Stimulated activated CD4-positive, alpha-beta T cell treated with anti-CD3 and anti-CD28 coated beads, Interleukin-4, amount 100 ng/mL, for 24 hours (primary cell): ENCODE measurements at regions not wholly inside any gene's neighbourhood (a gene's known extent, or its start where the extent isn't known, plus 50 kb on each side); places are given as distances from the start of the nearest gene placed in this dataset.
"Not testable (repeated sequence)": the region's sequence is repeated elsewhere in the genome, so short reads cannot be mapped to it uniquely, and the experiment has no call there.

Experiments used
- DNase-seq: peaks from one replicate; pipeline ENCODE4 v3.0.0-alpha.2; 2020

DNA sequence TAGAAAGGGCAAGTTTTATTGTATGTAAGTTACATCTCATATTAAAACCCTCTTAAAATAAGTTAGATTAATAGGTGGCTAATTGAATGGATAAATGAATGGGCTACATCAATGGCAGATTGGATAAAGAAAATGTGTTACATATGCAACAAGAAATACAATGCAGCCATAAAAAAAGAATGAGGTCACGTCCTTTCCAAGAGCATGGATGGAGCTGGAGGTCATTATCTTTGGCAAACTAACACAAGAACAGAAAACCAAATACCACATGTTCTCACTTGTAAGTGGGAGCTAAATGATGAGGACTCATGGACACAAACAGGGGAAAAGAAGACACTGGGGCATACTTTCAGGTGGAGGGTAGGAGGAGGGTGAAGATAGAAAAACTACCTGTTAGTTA lies 182.2 kb upstream of the GNAI1 start:
- no peak for DNase-seq

DNA sequence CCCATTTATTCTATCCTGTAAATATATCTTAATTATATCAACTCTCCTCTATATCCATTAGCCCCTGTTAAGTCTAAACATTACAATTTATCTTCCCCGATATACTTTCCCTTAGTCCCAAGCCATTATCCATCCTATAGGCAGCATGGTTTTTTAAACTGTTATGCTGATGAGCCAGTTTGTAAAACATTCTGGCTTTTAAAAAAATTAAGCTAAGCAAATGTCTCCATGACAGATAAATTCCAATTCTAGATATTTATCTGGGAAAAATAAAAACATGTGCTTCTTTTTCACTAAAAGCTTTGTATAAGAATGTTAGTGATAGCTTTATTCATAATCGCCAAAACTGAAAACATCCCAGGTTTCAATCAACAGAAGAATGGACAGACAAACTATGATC lies 183.2 kb upstream of the GNAI1 start:
- no peak for DNase-seq

DNA sequence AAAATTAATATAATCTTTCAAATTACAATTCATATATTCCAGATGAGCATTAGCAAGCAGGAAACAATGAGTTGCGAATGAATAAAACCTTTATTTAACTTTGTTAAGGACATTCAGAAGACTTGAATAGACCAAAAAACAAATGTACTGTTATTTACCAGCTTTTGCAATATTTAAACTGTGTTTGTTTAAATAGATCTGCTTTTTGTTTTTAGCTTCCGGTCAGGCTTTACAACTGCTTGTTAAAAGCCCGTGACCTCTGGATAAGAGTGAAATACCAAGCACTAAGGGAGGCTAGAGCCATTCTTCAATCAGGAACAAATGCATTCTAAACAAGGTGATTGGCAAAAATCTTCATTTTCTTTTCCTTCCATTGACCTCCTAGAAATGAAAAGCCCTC lies 184.9 kb upstream of the GNAI1 start:
- DNase-seq = no peak

DNA sequence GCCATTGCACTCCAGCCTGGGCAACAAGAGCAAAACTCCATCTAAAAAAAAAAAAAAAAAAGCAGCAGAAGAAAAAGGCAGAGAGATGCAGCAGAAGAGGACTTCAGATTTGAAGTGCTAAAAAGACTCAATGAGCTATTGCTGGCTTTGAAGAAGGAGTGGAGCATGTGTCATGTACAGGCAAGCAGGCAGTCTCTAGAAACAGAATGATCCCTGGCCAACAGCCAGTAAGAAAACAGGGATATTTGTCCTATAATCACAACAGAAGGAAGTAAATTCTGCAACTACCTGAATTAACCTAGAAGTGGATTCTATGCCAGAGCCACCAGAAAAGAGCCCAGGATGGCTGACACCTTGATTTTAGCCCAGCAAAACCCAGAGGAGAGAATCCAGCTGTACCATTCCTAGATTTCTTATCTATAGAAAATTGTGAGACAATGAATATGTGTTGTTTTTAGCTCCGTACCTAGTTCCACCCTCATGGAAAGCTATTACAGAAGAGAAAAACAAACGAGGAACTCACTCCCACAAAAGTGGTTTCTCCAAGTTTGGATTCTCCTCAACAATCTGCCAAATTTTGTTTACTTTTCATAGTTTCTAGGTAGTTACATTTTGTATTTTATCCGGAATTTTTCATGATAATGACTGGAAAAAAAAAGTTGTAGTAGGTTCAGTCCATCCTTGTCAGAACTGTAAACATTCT lies 198.2 kb upstream of the GNAI1 start:
- DNase-seq = no peak

DNA sequence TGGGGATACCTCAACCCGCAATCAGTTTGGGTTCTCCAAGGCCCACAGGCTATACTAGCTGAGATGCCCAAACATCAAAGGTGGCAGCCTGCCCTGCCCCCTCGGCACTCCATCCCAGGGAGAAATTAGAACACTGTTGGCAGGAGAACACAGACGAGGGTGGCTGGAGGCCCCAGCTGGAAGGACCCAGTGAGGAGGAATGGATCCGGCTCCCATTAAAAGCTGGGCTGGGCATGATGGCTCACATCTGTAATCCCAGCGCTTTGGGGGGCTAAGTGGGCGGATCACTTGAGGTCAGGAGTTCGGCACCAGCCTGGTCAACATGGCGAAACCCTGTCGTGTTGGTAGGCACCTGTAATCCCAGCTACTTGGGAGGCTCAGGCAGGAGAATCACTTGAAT lies 199.9 kb upstream of the GNAI1 start:
- DNase-seq = no peak

DNA sequence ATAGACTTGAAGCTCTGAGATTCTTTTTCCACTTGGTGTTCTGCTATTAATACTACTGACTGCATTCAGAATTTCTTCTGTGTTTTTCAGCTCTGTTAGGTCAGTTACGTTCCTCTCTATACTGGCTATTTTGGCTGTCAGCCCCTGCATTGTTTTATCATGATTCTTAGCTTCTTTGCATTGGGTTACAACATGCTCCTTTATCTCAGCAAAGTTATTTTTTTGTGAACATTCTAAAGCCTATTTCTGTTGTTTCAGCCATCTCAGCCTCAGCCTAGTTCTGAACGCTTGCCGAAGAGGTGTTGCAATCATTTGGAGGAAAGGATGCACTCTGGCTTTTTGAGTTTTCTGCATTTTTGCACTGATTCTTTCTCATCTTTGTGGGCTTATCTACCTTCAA lies 201.5 kb upstream of the GNAI1 start:
- no peak for DNase-seq

DNA sequence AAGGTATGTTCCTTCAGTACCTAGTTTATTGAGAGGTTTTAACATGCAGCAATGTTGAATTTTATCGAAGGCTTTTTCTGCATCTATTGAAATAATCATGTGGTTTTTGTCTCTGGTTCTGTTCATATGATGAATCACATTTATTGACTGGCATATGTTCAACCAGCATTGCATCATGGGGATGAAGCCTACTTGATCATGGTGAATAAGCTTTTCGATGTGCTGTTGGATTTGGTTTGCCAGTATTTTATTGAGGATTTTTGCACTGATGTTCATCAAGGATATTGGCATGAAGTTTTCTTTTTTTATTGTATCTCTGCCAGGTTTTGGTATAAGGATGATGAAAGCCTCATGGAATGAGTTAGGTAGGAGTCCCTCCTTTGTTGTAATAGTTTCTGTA lies 204.0 kb upstream of the GNAI1 start:
- DNase-seq = no peak

DNA sequence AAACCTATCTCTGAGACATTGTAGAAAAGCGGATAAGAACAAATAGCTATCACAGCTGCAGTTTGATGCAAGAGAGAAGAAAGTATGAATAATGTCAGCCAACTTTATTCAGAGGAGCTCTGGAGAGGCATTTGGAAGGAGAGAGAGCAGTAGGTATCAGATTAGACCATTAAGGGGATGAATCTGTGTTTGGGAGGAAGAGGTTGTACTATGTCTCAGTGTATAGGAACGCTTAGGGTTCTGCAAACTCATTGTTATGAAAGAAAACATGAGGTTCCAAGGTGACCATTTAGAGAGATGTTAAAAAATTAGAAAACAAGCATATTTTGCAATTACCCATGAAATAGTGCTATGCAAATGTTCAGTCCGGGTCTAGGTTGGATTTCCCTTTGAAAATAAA lies 207.5 kb upstream of the GNAI1 start:
- no peak for DNase-seq

DNA sequence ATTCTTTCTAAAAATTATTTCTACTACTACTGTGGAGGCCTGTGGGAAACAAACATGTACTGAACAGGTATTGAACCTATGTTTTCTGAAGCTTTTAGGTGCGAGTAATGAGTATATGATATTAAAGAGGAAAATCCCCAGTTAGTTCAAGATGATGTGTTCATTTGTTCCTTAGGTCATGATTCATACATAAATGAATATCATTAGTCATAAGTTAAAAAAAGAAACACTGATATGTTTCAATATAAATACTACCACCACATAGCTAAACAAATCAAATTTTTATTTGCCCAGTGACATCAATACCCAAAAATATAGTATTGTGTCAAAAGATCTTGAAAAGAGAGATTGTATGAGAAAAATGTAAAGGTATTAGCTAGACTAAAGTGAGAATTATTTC lies 210.7 kb upstream of the GNAI1 start:
- DNase-seq = no peak

DNA sequence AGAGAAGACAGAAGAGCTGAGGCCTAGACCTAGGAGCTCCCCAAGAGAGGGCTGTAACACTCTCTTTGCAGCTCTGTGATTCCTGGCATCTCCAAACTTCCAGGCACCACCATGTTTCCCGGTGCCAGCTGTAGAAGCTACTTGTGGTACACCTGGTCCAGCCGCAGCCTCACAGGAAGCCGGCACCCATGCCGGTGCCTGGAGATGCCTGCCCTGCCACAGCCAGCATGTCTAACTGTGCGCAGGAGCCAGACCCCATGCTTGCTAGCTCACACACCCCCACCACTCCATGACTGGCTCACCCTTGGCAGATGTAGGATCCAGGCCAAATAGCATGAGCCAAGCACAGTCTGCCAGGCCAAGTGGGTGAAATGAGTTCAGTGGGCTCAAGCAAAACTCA lies 211.7 kb upstream of the GNAI1 start:
- no peak for DNase-seq

DNA sequence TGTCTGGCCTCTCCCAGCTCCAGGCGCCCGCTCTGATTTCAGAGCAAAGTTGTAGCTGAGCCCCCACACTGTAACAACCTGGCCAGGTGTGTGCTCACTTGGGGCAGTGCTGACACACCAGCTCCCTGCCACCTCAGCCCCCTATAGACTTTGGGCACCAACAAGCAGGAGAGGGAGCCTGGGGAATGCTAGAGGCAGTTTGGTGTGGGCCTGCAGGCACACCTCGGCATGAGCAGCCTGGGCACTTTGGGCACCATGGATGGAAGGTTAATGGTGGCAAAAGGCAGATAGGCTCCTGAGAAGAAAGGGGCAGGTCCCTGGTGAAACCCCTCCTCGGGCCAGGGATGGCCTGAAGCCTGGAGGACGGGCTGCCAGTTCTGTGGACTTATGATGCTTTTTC lies 212.7 kb upstream of the GNAI1 start:
- DNase-seq = no peak

DNA sequence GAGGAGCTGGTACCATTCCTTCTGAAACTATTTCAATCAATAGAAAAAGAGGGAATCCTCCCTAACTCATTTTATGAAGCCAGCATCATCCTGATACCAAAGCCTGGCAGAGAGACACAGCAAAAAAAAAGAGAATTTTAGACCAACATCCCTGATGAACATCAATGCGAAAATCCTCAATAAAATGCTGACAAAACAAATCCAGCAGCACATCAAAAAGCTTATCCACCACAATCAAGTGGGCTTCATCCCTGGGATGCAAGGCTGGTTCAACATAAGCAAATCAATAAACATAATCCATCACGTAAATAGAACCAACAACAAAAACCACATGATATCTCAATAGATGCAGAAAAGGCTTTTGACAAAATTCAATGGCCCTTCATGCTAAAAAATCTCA lies 216.0 kb upstream of the GNAI1 start:
- DNase-seq = not testable (repeated sequence)

DNA sequence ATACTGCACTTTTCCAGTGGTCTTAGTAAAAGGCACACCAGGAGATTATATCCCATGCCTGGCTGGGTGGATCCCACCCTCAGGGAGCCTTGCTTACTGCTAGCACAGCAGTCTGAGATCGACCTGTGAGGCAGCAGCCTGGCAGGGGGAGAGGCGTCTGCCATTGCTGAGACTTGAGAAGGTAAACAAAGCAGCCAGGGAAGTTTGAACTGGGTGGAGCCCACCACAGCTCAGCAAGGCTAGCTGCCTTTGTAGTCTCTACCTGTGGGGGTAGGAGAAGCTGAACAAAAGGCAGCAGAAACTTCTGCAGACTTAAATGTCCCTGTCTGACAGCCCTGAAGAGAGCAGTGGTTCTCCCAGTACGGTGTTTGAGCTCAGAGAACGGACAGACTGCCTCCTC lies 219.3 kb upstream of the GNAI1 start:
- DNase-seq = not testable (repeated sequence)

DNA sequence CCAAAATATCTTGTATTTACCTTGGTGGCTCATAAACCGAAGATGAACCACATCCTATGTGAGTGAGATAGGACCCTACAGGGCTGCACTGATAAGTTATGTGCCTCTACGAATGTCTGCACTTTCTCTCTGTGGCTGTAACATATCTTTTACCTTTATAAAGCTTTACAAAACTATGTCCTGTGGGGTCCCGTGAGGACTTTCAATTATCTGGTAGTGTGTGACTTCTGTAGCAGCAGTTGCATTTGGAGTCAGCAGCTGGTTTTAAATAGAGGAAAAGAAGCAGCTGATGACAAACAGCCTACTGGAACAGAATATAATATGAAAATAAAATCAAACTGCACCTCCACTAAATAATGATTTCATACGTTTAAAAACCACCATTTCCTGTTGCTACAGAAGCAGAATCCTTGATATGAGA lies 222.4 kb upstream of the GNAI1 start:
- no peak for DNase-seq

DNA sequence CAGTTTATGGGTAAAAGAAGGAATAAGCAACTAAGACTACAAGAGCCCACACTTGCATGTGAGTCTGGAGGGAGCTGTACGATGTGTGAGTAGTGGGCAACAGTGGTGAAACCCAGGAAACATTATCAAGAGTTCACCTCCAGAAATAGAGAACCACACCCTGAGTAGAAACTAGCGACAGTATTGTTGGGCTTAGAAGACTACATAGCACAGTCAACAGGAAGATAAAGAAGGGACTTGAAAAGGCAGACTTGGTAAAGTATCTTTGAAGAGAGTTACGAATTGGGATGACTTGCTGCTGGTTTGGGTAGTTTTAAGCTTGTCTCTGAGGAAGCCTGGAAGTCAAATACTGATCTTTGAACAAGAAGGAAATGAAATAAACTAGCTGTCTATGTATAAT lies 223.2 kb upstream of the GNAI1 start:
- no peak for DNase-seq

DNA sequence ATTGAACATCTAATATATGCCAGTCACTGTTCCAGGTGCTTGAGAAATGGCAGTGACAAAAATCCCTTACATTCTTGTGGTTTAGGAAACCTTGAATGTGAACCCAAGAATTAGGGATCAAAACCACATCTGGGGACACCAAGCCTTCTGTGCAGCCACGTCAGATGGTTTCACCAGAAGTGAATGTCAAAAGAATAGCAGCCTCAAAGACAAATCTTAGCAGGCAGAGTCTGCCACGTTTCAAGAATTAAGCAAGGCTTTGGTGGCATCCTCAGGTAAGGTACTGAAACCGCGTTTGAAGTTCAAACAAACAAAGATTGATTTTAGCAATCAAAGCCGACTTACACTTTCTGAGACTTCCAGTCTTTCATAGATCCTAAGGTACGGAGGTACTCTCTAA lies 225.5 kb upstream of the GNAI1 start:
- DNase-seq = no peak

DNA sequence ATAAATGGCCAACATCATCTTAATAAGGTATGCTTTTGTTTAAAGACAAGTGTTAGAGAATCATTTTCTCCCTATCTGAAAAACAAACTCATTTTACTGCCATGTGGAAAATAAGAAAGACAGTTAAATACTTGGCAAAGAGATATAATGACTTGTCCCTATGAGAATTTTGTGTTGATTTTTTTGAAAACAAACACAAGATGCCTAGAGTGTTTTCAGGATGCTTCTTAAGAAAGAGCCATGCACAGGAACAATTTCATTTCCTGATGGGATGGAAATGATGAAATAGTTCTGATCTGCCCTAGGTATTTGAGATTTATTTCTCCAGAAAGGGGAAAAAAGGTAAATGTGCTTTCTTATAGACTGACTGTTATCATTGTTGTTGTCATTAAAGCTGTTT lies 237.5 kb upstream of the GNAI1 start:
- no peak for DNase-seq

DNA sequence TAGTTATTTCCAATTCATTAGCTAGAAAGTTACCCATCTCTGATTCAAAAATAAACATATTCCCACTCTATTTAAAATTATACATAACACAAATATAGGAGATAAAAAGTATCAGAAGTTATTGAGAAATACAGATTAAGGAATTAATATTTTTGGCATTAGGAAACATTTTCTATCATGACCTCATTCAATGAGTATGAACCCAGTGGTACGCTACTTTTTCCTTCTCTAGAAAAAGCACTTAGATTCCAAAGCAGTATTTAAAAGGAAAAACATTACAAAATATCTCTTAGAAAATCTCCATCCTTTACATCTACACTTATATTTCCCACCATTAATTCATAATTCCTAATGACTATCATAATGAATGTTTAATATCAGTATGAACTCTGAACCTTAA lies 240.6 kb upstream of the GNAI1 start:
- no peak for DNase-seq

DNA sequence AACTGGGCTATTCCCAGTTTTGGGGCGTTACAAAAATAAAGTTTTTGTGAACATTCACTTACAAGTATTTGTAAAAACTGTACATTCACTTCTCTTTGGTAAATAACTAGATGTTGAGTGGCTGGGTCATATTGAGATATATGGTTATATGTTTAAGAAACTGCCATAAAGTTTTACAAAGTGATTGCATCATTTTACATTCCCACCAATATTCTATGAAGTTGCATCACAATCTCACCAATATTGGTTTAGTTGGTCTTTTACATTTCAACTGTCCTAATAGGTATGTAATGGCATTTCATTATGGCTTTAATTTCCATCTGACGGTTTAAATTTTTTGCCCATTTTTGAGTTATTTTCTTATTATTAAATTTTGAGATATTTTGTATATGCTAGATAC lies 251.7 kb upstream of the GNAI1 start:
- DNase-seq = no peak

DNA sequence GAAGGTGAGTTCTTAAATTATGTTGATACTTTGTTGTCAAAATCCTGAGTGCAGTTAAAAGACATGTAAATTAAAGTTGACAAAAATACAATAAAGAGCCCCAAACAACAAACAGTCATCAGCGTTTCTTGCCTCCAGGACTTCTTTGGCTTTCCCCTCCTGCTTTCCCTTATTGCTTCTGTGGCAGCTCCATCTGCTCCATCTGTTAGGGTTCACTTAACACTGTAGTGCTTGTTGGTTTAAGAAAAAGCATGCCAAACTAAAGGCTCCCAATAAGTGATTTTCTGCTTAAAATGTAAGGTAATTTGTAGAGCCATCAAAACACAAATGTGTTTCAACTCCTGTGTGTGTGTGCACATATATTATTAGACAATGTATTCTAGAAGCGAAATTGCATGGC lies 254.3 kb upstream of the GNAI1 start:
- DNase-seq = no peak

DNA sequence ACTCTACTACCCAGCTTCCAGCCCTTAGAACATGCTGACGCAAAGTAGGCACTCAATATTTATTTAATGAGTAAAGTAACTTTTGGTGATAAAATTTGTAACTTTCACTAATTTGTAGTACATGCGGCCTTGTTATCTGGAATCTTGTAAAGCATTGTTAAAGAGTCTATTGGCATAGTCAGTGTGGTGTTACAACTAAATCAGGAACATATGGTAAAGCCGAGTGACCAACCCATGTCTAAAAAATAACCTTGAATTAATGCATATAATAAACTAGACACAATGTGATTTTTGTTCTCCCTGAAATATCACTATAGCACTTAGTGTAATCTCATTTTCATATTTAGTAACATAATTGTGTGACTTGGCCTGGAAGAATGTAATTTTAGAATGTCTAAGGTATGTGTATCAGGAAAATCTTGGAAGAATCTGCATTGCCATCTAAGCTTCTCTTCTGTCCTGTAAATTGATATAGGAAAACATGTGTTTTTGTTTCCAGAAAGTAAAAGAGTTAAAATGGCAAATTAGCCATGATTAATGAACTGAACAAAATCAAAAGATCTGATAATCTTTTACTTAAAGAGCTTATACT lies 256.7 kb upstream of the GNAI1 start:
- no peak for DNase-seq

DNA sequence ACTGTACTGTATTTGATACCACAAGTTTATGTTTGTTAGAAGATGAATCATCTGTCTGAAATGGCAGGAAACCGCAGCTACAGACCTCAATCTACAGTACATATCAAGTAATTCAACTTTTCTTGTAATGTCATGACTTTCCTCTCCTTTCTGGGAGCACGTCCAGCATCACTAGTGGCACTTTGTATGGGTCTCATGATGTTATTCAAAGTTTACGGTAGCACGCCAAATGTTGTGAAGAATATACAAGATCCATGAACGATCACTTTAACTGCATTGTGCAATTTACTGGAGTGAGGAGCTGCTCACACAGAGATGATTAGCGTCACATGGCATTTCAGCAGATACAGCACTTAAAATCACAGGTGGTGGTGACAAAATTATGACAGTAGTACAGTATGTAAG lies 257.8 kb upstream of the GNAI1 start:
- no peak for DNase-seq

DNA sequence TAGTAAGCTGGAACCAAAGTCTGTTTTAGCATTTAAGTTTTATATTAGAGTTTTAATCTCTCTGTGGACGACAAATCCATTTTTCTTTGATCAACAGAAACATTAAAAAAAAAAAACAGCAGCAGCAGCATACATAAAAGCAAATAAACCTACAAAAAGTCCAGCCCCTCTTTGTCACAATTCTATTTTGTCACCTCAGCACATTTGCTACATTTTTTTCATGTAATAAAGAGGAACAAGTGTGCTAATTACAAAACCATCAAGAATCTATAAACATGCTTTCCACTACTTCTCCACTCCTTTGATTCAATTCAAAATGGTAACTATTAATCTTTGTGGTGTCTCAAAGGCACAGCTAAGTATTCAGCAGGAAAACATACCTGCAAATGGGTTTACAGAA lies 259.8 kb upstream of the GNAI1 start:
- DNase-seq = no peak

DNA sequence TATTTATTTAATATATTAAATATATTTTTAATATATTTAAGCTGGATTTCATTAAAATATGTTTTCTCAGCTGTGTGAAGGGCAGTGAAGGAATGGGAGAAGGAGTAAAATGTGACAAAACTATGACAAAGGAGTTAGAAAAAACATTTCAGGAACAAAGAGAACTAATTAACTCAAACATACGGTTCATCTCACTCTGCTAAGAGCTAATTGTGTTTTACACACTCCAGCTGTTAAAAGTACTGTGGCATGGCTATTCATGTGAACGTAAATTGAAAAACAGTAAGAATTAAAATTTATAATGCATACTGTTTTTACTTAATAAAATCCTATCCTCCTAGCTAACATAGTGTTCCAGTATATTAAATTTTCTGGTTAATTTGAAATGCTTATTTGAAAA lies 262.5 kb upstream of the GNAI1 start:
- DNase-seq = no peak

DNA sequence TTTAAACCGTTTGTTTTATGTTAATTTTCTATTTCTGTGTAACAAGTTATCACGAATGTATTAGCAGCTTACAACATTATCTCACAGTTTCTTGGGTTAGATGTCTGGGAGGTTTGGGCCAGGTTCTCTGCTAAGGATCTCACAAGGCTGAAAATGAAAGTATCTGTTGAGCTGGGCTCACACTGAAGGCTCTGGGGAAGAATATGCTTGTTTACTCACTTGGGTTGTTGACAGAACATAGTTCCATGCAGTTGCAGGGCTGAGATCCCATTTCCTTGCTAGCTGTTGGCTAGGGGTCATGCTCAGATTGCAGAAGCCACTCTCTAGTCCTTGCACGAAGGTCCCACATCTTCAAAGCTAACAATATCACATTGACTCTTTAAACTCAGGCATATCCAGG lies 266.6 kb upstream of the GNAI1 start:
- DNase-seq = no peak
